IMR-90 (cell line): ENCODE measurements at regions not wholly inside any gene's neighbourhood (a gene's known extent, or its start where the extent isn't known, plus 50 kb on each side); places are given as distances from the start of the nearest gene placed in this dataset.

Experiments used
- ATAC-seq: fragments of 200-7000 bp; cut with Tn5 transposase; 2 replicates; pipeline ENCODE4 v1.9.1; 2020; ENCODE audit warnings: low read depth, mild to moderate bottlenecking, moderate library complexity
- BruUV-seq: library from RNA; stranded (reverse); fragments of 400-500 nt; replicated peaks from 2 replicates; lab custom pipeline; 2021; lab: Mats Ljungman, UMichigan
- CTCF ChIA-PET: fragments of 300-600 bp; formaldehyde crosslinking; extraction: SDS; loops from one replicate; lab custom pipeline; 2021; ENCODE audit warnings: antibody characterized with exemption; lab: Yijun Ruan, JAX
- POLR2A ChIA-PET: fragments of 300-600 bp; sonication (Branson Sonifier 250); formaldehyde crosslinking; loops from one replicate; lab custom pipeline; 2022; ENCODE audit warnings: antibody characterized with exemption; ENCODE audit not compliant: unreplicated experiment; lab: Charles Lee
- DNase-seq: peaks from one replicate; pipeline ENCODE4 v3.0.0; 2013
- H2AFZ ChIP-seq: replicated peaks from 2 replicates; pipeline ENCODE3; 2013; ENCODE audit warnings: low read length, mild to moderate bottlenecking; ENCODE audit not compliant: poor library complexity
- H2AK5ac ChIP-seq: 2 replicates; pipeline ENCODE4 v1.6.1; 2013; ENCODE audit warnings: low read depth, low read length, inconsistent platforms
- H2AK9ac ChIP-seq: replicated peaks from 2 replicates; pipeline ENCODE3; 2013; ENCODE audit warnings: mild to moderate bottlenecking, low read depth, low read length, moderate library complexity; ENCODE audit not compliant: poor library complexity
- H2BK120ac ChIP-seq: 2 replicates; pipeline ENCODE4 v1.6.1; 2013; ENCODE audit warnings: low read depth, low read length, inconsistent platforms
- H2BK15ac ChIP-seq: 3 replicates; pipeline ENCODE4 v1.6.1; 2013; ENCODE audit warnings: low read depth, low read length, inconsistent platforms
- H2BK20ac ChIP-seq: 2 replicates; pipeline ENCODE4 v1.6.1; 2013; ENCODE audit warnings: low read depth, mild to moderate bottlenecking, inconsistent platforms, low read length, moderate library complexity
- H2BK5ac ChIP-seq: 2 replicates; pipeline ENCODE4 v1.6.1; 2013; ENCODE audit warnings: mild to moderate bottlenecking, low read depth, low read length, inconsistent platforms; ENCODE audit not compliant: poor library complexity, severe bottlenecking
- H3K14ac ChIP-seq: replicated peaks from 2 replicates; pipeline ENCODE4 v1.6.1; 2013; ENCODE audit warnings: low read depth, low read length, inconsistent platforms
- H3K18ac ChIP-seq: 2 replicates; pipeline ENCODE4 v1.6.1; 2013; ENCODE audit warnings: low read depth, low read length, control low read depth
- H3K23ac ChIP-seq: 2 replicates; pipeline ENCODE4 v1.6.1; 2013; ENCODE audit warnings: low read depth, low read length, inconsistent platforms
- H3K27ac ChIP-seq: 2 replicates; pipeline ENCODE4 v1.5.1; 2013; ENCODE audit warnings: mild to moderate bottlenecking, control low read depth, low read length; ENCODE audit not compliant: insufficient read depth
- H3K27me3 ChIP-seq: 2 replicates; pipeline ENCODE4 v1.6.1; 2013; ENCODE audit warnings: low read length; ENCODE audit not compliant: control insufficient read depth, insufficient read depth
- H3K36me3 ChIP-seq: 2 replicates; pipeline ENCODE4 v1.6.1; 2013; ENCODE audit warnings: low read length, mixed read lengths; ENCODE audit not compliant: control insufficient read depth, insufficient read depth
- H3K4ac ChIP-seq: 2 replicates; pipeline ENCODE4 v1.6.1; 2013; ENCODE audit warnings: low read depth, low read length, inconsistent platforms
- H3K4me1 ChIP-seq: 2 replicates; pipeline ENCODE4 v1.6.1; 2013; ENCODE audit warnings: low read length, mixed read lengths; ENCODE audit not compliant: control insufficient read depth, insufficient read depth
- H3K4me2 ChIP-seq: 2 replicates; pipeline ENCODE4 v1.6.1; 2013; ENCODE audit warnings: low read depth, mild to moderate bottlenecking, control low read depth, low read length, moderate library complexity
- H3K4me3 ChIP-seq: 2 replicates; pipeline ENCODE4 v1.5.1; 2013; ENCODE audit warnings: low read depth, mild to moderate bottlenecking, control low read depth, low read length, moderate library complexity; ENCODE audit not compliant: insufficient read depth
- H3K56ac ChIP-seq: 2 replicates; pipeline ENCODE4 v1.6.1; 2013; ENCODE audit warnings: low read length, inconsistent platforms; ENCODE audit not compliant: insufficient read depth; ENCODE audit errors: extremely low read depth
- H3K79me1 ChIP-seq, 2 experiments: 2 replicates each; pipeline ENCODE4 v1.6.1; 2013; ENCODE audit warnings: low read length in 2 of 2, inconsistent platforms in 1 of 2, low read depth in 1 of 2
- H3K9ac ChIP-seq: 2 replicates; pipeline ENCODE4 v1.6.1; 2013; ENCODE audit warnings: low read depth, low read length, control low read depth
- H3K9me1 ChIP-seq: 2 replicates; pipeline ENCODE4 v1.6.1; 2013; ENCODE audit warnings: low read length, inconsistent platforms; ENCODE audit not compliant: insufficient read depth
- H3K9me3 ChIP-seq: 2 replicates; pipeline ENCODE4 v1.6.1; 2013; ENCODE audit warnings: low read length; ENCODE audit not compliant: control insufficient read depth, insufficient read depth
- H4K20me1 ChIP-seq: 2 replicates; pipeline ENCODE4 v1.6.1; 2013; ENCODE audit warnings: low read length, inconsistent platforms; ENCODE audit not compliant: insufficient read depth
- H4K5ac ChIP-seq: 2 replicates; pipeline ENCODE4 v1.6.1; 2013; ENCODE audit warnings: mild to moderate bottlenecking, low read depth, low read length, control low read depth
- H4K8ac ChIP-seq, 2 experiments: 2 replicates each; pipeline ENCODE4 v1.6.1; 2013; ENCODE audit warnings: low read depth in 2 of 2, low read length in 2 of 2, control low read depth in 1 of 2, inconsistent platforms in 1 of 2
- H4K91ac ChIP-seq: 2 replicates; pipeline ENCODE4 v1.6.1; 2013; ENCODE audit warnings: low read depth, low read length, inconsistent platforms; ENCODE audit not compliant: insufficient read depth
- BHLHE40 ChIP-seq: fragments of 150-350 bp; IDR thresholded peaks from 2 replicates; pipeline ENCODE4 v1.6.1; 2016; ENCODE audit warnings: mild to moderate bottlenecking, low read depth, low read length
- CEBPB ChIP-seq: IDR thresholded peaks from 2 replicates; pipeline ENCODE4 v1.6.1; 2012; ENCODE audit warnings: low read depth, low read length, improper control_type of control experiment
- CHD1 ChIP-seq: IDR thresholded peaks from 2 replicates; pipeline ENCODE4 v1.6.1; 2012; ENCODE audit warnings: low read depth, low read length, improper control_type of control experiment
- CTCF ChIP-seq: conservative IDR thresholded peaks from 2 replicates; pipeline ENCODE4 v1.5.1; 2012; ENCODE audit warnings: mild to moderate bottlenecking, low read depth, low read length, improper control_type of control experiment
- ELK1 ChIP-seq: fragments of 150-350 bp; IDR thresholded peaks from 2 replicates; pipeline ENCODE4 v1.6.1; 2016; ENCODE audit warnings: low read depth, mild to moderate bottlenecking, low read length, moderate library complexity, borderline replicate concordance
- FOS ChIP-seq: fragments of 150-350 bp; IDR thresholded peaks from 2 replicates; pipeline ENCODE4 v1.6.1; 2016; ENCODE audit warnings: low read depth, low read length
- MAFK ChIP-seq: IDR thresholded peaks from 2 replicates; pipeline ENCODE4 v1.6.1; 2012; ENCODE audit warnings: low read depth, low read length, improper control_type of control experiment
- MAZ ChIP-seq: IDR thresholded peaks from 2 replicates; pipeline ENCODE4 v1.6.1; 2012; ENCODE audit warnings: low read depth, mild to moderate bottlenecking, low read length, improper control_type of control experiment, moderate library complexity, borderline replicate concordance
- MXI1 ChIP-seq: IDR thresholded peaks from 2 replicates; pipeline ENCODE4 v1.6.1; 2012; ENCODE audit warnings: low read depth, mild to moderate bottlenecking, low read length, moderate library complexity, borderline replicate concordance
- NFE2L2 ChIP-seq: fragments of 150-350 bp; IDR thresholded peaks from 2 replicates; pipeline ENCODE4 v1.6.1; 2016; ENCODE audit warnings: low read depth, mild to moderate bottlenecking, low read length
- POLR2A ChIP-seq: IDR thresholded peaks from 2 replicates; pipeline ENCODE4 v1.6.1; 2012; ENCODE audit warnings: mild to moderate bottlenecking, low read depth, low read length
- RAD21 ChIP-seq: IDR thresholded peaks from 2 replicates; pipeline ENCODE4 v1.6.1; 2012; ENCODE audit warnings: low read length, improper control_type of control experiment
- RCOR1 ChIP-seq: IDR thresholded peaks from 2 replicates; pipeline ENCODE4 v1.6.1; 2012; ENCODE audit warnings: mild to moderate bottlenecking, low read length, improper control_type of control experiment; ENCODE audit not compliant: insufficient replicate concordance
- RFX5 ChIP-seq: IDR thresholded peaks from 2 replicates; pipeline ENCODE4 v1.8.0; 2012; ENCODE audit warnings: low read depth, mild to moderate bottlenecking, low read length, moderate library complexity
- SMC3 ChIP-seq: fragments of 150-350 bp; IDR thresholded peaks from 2 replicates; pipeline ENCODE4 v1.6.1; 2016; ENCODE audit warnings: low read depth, mild to moderate bottlenecking, antibody characterized with exemption, low read length, moderate library complexity
- USF2 ChIP-seq: fragments of 150-350 bp; IDR thresholded peaks from 2 replicates; pipeline ENCODE4 v1.6.1; 2017; ENCODE audit warnings: mild to moderate bottlenecking, antibody characterized with exemption, low read length, low read depth
- WGBS, 2 experiments: methylation state at CpG; one replicate each; pipeline versions ENCODE4 v1.1.5 to v1.1.7; 2013; ENCODE audit warnings: missing lambda C conversion rate in 2 of 2; ENCODE audit not compliant: insufficient read length in 1 of 2; ENCODE audit errors: extremely low coverage in 2 of 2; 5-methylcytosine and 5-hydroxymethylcytosine counted together
- dilution Hi-C: fragments of 300-500 bp; cut with HindIII; formaldehyde crosslinking; loops from one replicate; pipeline ENCODE4 v1.14.3; 2018; ENCODE audit warnings: low sequenced_read_pairs; ENCODE audit not compliant: unreplicated experiment
- in situ Hi-C: fragments of 300-500 bp; cut with MboI; formaldehyde crosslinking; loops from 3 replicates; pipeline ENCODE4 v1.14.3; 2019; ENCODE audit warnings: low sequenced_read_pairs, inconsistent platforms, mixed read lengths
- intact Hi-C: fragments of 100-400 bp; cut with micrococcal nuclease; formaldehyde crosslinking; loops from 2 replicates; pipeline ENCODE4 v1.10.0; 2022

- dilution Hi-C loops (no loop called here), intact Hi-C loops (no loop called here), in situ Hi-C loops (no loop called here)
- Histone ChIP-seq H3K56ac (no peak overlapping the region), H2BK120ac (no peak overlapping the region), H4K20me1 (no peaks in the 10 kb centered on the region), H3K27ac (no peak overlapping the region), H3K14ac (no peak overlapping the region), H3K9ac (no peak overlapping the region), H2BK15ac (no peak overlapping the region), H3K4me2 (no peak overlapping the region), H3K36me3 (no peaks in the 10 kb centered on the region), H3K4me3 (no peak overlapping the region), H3K9me3 (peaks cover 2% of the 10 kb centered on the region; the same call in 1 of the 2 replicates), H2AFZ (no peak overlapping the region), H3K4ac (no peak overlapping the region), H3K9me1 (no peaks in the 10 kb centered on the region), H3K27me3 (peaks cover 3% of the 10 kb centered on the region; the same call in 1 of the 2 replicates), H2BK20ac (no peak overlapping the region), H4K8ac (no peak overlapping the region), H4K5ac (no peak overlapping the region), H3K79me1 (no peaks in the 10 kb centered on the region), H3K18ac (no peak overlapping the region), H2AK9ac (no peak overlapping the region), H3K4me1 (no peaks in the 10 kb centered on the region), H2BK5ac (no peak overlapping the region), H3K23ac (no peak overlapping the region), H4K91ac (no peak overlapping the region), H2AK5ac (no peak overlapping the region)
- ATAC-seq (no peak), DNase-seq (no peak)
- whole genome bisulfite sequencing, 2 experiments, result no CpG with 5 or more reads among the region's 1 CpG
- no TSS peak for BruUV-seq
- ChIA-PET CTCF (no interaction called here), POLR2A (no interaction called here)
- no peak for TF ChIP-seq RCOR1
- no peak for TF ChIP-seq MAZ
- TF ChIP-seq SMC3, result no peak
- no peak for TF ChIP-seq MXI1
- TF ChIP-seq POLR2A, result no peak
- TF ChIP-seq CTCF, result no peak
- no peak for TF ChIP-seq CHD1
- TF ChIP-seq ELK1, result no peak
- TF ChIP-seq MAFK, result no peak
- TF ChIP-seq BHLHE40, result no peak
- no peak for TF ChIP-seq CEBPB
- no peak for TF ChIP-seq RFX5
- TF ChIP-seq RAD21, result no peak
- TF ChIP-seq NFE2L2, result no peak
- TF ChIP-seq FOS, result no peak
- no peak for TF ChIP-seq USF2
These were observed 267.8 kb upstream of the NRP1 start for GRCh38 chr10:33602278-33602677.
